GM18870 (cell line): ENCODE measurements at regions not wholly inside any gene's neighbourhood (a gene's known extent, or its start where the extent isn't known, plus 50 kb on each side); places are given as distances from the start of the nearest gene placed in this dataset.
"Not testable (repeated sequence)": the region's sequence is repeated elsewhere in the genome, so short reads cannot be mapped to it uniquely, and the experiment has no call there.

Source experiments
- ATAC-seq: cut with Tn5 transposase; IDR thresholded peaks from one replicate; pipeline ENCODE4 v1.9.1; 2021; ENCODE audit warnings: moderate library complexity; ENCODE audit not compliant: unreplicated experiment

DNA sequence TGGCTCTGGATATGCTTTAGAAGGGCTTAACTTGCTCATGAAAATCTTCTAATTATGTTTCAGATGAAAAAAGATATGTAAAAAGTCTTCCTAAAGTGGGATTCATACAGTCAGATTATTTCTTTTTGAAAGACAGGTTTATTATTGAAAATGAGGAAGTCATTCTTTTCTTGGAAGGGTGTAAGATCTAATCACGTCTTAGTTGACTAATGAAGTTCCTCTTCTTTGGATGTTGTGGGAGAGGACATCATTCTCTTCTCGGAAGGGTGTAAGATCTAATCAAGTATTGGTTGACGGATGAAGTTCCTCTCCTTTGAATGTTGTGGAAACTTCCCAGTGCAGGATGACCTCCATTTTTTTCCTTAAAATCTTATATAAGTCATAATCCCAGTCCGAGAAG is 74.9 kb downstream of the ALG10 start:
- no peak for ATAC-seq

DNA sequence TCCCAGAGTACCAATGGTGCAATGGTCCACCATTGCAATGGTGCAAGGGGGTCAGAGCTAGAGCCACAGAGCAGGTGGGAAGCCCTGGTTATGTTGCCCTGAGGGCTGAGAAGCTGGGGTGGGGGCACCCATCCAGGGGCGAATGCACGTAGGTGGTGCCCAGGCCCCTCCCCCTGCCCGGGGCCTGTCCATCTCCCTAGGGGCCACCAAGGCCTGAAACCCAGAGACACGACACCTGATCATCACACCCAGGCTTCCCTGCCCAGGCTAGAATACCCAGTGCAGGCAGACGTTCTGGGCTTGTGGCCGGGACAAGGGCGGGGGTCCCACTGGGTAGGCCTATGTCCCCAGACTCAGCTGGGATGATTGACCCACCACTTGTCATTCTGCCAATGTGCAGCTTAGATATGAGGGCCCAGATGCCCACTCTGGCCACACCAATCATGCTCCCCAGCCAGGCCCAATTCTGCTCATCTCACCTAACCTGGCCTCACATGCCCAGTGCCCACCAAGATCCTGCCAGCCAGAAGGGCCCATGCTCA is 83.2 kb downstream of the ALG10 start:
- no peak for ATAC-seq

- no peak for ATAC-seq
Measured at GRCh38 chr12:34106172-34106571, 83.9 kb downstream of the ALG10 start.

DNA sequence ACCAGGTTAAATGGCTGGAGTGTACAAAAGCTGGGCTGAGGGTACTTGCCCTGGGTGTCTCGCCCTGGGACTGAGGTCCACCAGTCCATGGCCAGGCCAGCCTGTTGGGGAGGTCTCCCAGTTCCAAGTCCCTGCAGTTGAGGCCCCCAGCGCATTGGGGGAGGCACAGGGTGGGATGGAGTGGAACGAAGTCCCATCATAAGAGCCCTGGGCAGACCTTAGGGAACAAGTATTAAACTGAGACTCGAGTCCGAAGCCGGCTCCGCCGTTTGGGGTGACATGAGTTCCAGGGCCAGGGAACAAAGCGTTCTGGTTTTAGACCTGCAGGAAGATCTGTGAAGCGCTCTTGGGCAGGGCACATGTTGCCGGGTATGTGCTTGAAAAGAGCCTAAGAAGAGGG is 84.7 kb downstream of the ALG10 start:
- no peak for ATAC-seq

DNA sequence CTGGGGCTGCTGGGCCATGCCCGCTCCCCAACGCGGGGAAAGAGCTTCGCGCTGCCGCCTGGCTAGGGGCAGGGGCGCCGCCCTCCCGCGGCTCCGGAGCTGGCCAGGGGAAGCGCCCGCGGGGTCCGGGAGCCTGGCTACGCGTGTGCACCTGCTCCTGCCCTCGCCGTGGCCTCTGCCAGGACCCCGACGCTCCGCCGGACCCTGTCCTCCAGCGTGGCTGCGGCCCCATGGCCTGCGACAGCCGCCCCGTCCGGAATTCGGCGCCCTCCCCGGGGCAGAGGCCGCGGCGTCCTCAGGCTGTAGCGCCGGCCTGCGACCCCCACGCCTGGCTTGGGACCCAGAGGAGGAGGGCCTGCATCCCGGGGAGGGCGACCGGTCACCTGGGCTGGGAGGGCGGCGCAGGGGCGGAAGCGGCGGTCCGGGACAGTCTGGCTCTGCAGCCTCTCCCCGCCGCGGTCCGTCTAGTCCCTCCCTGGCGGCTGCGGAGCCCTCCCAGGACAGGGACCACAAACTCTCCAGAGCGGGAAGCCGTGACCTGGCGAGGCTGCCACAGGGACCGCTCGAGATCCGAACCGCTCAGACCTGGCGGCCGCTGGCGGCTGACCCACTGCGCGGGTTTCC is 85.6 kb downstream of the ALG10 start:
- ATAC-seq = no peak

DNA sequence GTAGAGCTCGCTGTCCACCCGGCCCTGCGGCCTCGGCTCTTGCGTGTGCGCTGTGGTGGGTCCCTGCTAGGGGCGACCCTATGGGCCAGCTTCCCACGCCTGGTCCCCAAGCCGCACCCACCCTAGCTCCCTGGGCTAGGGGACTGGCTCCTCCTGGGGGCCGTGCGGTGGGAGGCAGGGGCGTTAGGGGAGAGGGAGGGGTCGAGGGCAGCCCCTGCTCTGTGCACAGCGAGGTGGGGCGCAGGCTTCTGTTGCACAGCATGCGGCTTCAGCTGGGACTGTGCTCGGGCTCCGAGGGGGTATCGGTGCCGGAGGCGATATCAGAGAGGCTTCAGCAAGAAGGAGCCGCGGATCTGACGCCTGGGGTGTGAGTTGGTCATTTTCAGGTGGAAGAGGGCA is 86.1 kb downstream of the ALG10 start:
- ATAC-seq = no peak

DNA sequence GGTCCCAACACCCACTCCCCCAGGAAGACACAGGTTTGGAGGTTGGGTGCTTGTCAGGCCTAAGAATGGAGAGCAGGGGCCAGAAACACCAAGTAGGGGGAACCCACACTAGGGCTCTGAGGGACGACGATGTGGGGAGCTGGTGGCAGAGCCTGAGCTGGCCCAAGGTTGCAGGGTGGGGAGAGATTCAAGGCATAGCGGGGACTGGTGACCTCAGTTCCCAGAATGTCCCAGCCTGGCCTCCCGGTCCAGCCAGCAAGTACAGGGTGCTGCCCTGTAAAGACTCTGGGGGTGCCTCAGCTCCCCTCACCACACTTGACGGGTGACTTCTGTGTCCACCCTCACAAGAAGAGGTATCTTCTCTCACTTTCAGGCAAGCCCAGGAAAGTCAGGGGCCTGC is 86.7 kb downstream of the ALG10 start:
- ATAC-seq = no peak

GRCh38 chr12:34109390-34109789 is 87.1 kb downstream of the ALG10 start:
- ATAC-seq = no peak

- not testable (repeated sequence) for ATAC-seq
Measured at GRCh38 chr12:34109909-34110531, 87.7 kb downstream of the ALG10 start.

GRCh38 chr12:34119366-34119765 is 97.1 kb downstream of the ALG10 start:
- ATAC-seq = no peak

DNA sequence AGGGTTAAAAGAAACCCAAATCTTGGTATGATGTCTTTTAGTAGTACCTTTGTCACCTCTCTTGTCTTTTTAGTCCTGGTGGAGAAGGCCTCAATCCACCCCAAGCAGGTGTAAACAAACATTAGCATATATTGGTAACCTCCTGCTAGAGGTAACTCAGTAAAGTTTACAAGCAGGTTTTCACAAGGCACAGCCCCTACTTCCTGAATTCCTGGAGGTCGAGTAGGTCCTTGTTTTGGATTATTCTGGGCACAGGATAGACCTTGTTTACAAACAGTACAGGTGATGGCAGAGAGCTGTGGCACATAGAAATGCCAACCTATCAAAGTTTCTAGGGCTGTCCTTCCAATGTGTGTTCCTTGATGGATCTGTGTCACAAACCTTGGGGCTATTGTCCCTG is 99.1 kb downstream of the ALG10 start:
- no peak for ATAC-seq

- not testable (repeated sequence) for ATAC-seq
Measured at GRCh38 chr12:34123092-34123491, 100.8 kb downstream of the ALG10 start.

GRCh38 chr12:34124608-34125007 is 102.3 kb downstream of the ALG10 start:
- ATAC-seq = no peak

GRCh38 chr12:34126239-34126641 is 103.9 kb downstream of the ALG10 start:
- ATAC-seq = no peak

DNA sequence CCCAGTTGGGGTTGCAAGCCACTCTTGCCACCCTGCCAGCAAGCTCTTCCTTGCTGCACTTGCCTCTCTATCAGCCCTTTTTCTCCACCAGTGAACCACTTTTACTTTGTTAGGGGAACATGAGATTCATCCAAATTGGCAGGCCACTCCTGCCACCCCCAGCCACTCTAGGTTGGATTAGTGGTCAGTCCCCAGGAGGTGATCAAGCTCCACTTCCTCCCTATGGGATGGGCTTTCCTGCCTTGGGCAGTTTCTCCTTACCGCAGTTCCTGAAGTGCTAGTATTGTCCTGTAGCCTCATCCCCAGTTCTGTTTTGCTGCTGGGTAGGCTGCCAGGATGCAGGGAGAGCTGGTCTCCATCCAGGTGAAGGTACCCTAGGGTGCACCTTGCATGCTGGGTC is 104.5 kb downstream of the ALG10 start:
- no peak for ATAC-seq

- ATAC-seq = not testable (repeated sequence)
Measured at GRCh38 chr12:34127379-34127778, 105.1 kb downstream of the ALG10 start.

- no peak for ATAC-seq
Measured at GRCh38 chr12:34142430-34142829, 120.1 kb downstream of the ALG10 start.

DNA sequence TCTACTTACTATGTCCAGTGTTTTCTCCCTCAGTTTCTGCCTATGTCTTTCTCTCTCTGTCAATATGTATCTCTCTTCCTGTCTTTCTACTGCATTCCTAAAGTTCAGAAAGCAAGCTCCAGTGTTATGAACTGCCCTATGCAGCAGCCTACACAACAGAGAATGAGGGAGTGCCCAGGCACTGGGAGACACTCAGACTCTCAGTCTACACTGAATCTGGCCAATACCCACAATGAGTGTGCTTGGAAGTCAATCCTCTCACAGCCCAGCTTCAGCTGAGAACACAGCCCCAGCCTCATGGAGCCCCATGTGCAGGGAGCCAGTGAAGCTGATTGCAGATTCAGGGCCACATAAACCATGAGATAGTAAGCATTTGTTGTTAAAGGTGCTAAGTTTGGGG is 128.7 kb downstream of the ALG10 start:
- no peak for ATAC-seq

- ATAC-seq = no peak
Measured at GRCh38 chr12:34163443-34163842, 141.1 kb downstream of the ALG10 start.

GRCh38 chr12:34166427-34167060 is 144.2 kb downstream of the ALG10 start:
- no peak for ATAC-seq

- not testable (repeated sequence) for ATAC-seq
Measured at GRCh38 chr12:34168507-34168906, 146.2 kb downstream of the ALG10 start.

DNA sequence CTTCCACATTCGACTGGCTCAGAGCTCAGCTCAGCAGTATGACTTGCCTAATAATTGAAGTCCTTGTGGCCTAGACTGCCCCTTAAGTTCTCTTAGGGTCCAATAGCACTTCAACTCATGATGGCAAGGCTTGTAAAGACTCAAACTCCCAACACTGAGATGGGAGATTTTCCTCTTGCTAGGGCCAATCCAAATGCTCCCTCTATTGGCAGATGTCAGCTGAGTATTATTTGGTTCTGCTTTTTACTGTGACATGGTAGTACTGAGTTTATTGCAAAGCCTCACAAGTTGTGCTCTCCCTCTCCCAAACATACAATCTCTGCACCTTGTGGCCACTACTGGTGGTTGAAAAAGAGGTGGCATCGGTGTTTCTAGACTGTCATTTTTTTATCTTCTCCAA is 164.2 kb downstream of the ALG10 start:
- ATAC-seq = no peak
